ENCODE measurements at regions not wholly inside any gene's neighbourhood (a gene's known extent, or its start where the extent isn't known, plus 50 kb on each side); places are given as distances from the start of the nearest gene placed in this dataset.

- 38% methylated on average over 6 of the region's 6 CpGs for WGBS
Observed at GRCh38 chr1:167152192-167152876, 58.5 kb downstream of the STYXL2 start.

GRCh38 chr1:167156466-167156865 is 62.6 kb downstream of the STYXL2 start:
- Histone ChIP-seq H3K27ac (no peak overlapping the region), H3K4me1 (replicated peaks) (no peaks in the 10 kb centered on the region), H3K36me3 (no peaks in the 10 kb centered on the region), H3K4me3 (no peak overlapping the region), H3K9me3 (no peaks in the 10 kb centered on the region), H3K27me3 (replicated peaks; ENCODE audit: insufficient read depth) (no peaks in the 10 kb centered on the region)
- intact Hi-C loops (cut with DNase I), result no loop called here
- WGBS, result 97% methylated on average over 4 of the region's 4 CpGs
- DNase-seq (ENCODE audit: low spot score), result no peak
- TF ChIP-seq POLR2A (IDR thresholded peaks at IDR 0.05), result no peak
- no peak for TF ChIP-seq POLR2AphosphoS5 (IDR thresholded peaks at IDR 0.05)

More at GRCh38 chr1:167152192-167152876, 58.5 kb downstream of the STYXL2 start:
- Histone ChIP-seq H3K4me1 (replicated peaks) (no peaks in the 10 kb centered on the region), H3K27ac (no peak overlapping the region), H3K36me3 (no peaks in the 10 kb centered on the region), H3K27me3 (replicated peaks; ENCODE audit: insufficient read depth) (no peaks in the 10 kb centered on the region), H3K4me3 (no peak overlapping the region), H3K9me3 (no peaks in the 10 kb centered on the region)
- TF ChIP-seq CTCF (IDR thresholded peaks at IDR 0.05), result no peak
- TF ChIP-seq POLR2AphosphoS5 (IDR thresholded peaks at IDR 0.05), result no peak
- no peak for TF ChIP-seq POLR2A (IDR thresholded peaks at IDR 0.05)
- no peak for DNase-seq (ENCODE audit: low spot score)
- intact Hi-C loops (cut with DNase I), result no loop called here

GRCh38 chr1:167157114-167157513 is 63.2 kb downstream of the STYXL2 start:
- DNase-seq (ENCODE audit: low spot score), result no peak
- intact Hi-C loops (cut with DNase I), result no loop called here
- no peaks in the 10 kb centered on the region for H3K4me1 ChIP-seq (replicated peaks)
- H3K4me3 ChIP-seq, result no peak overlapping the region
- no peaks in the 10 kb centered on the region for H3K36me3 ChIP-seq
- H3K9me3 ChIP-seq, result no peaks in the 10 kb centered on the region
- no peak overlapping the region for H3K27ac ChIP-seq
- TF ChIP-seq POLR2A (IDR thresholded peaks at IDR 0.05) (no peak), CTCF (IDR thresholded peaks at IDR 0.05) (no peak)
- no peaks in the 10 kb centered on the region for H3K27me3 ChIP-seq (replicated peaks; ENCODE audit: insufficient read depth)
- WGBS, result 89% methylated on average over 2 of the region's 2 CpGs

- intact Hi-C loops (cut with DNase I), result no loop called here
- no peak overlapping the region for H3K27ac ChIP-seq
- H3K27me3 ChIP-seq (replicated peaks; ENCODE audit: insufficient read depth), result no peaks in the 10 kb centered on the region
- no peak for DNase-seq (ENCODE audit: low spot score)
- no peaks in the 10 kb centered on the region for H3K9me3 ChIP-seq
- TF ChIP-seq POLR2A (IDR thresholded peaks at IDR 0.05) (no peak), CTCF (IDR thresholded peaks at IDR 0.05) (no peak), POLR2AphosphoS5 (IDR thresholded peaks at IDR 0.05) (no peak)
- no peaks in the 10 kb centered on the region for H3K4me1 ChIP-seq (replicated peaks)
- no peaks in the 10 kb centered on the region for H3K36me3 ChIP-seq
- 50% methylated on average over 6 of the region's 6 CpGs for WGBS
- no peak overlapping the region for H3K4me3 ChIP-seq
Observed at GRCh38 chr1:167158111-167158812, 62.4 kb upstream of the POU2F1 start.

- WGBS, result 91% methylated on average over 3 of the region's 3 CpGs
- H3K9me3 ChIP-seq, result no peaks in the 10 kb centered on the region
- no peaks in the 10 kb centered on the region for H3K36me3 ChIP-seq
- H3K27ac ChIP-seq, result no peak overlapping the region
- H3K27me3 ChIP-seq (replicated peaks; ENCODE audit: insufficient read depth), result no peaks in the 10 kb centered on the region
- DNase-seq (ENCODE audit: low spot score), result no peak
- H3K4me1 ChIP-seq (replicated peaks), result no peaks in the 10 kb centered on the region
- TF ChIP-seq POLR2A (IDR thresholded peaks at IDR 0.05), result no peak
- no peak for TF ChIP-seq POLR2AphosphoS5 (IDR thresholded peaks at IDR 0.05)
- no peak for TF ChIP-seq CTCF (IDR thresholded peaks at IDR 0.05)
- no peak overlapping the region for H3K4me3 ChIP-seq
- intact Hi-C loops (cut with DNase I), result no loop called here
Observed at GRCh38 chr1:167158813-167159275, 61.8 kb upstream of the POU2F1 start.

Data from prostate gland (tissue), 2 donors.